Endothelial cell of umbilical vein (primary cell): ENCODE measurements at regions not wholly inside any gene's neighbourhood (a gene's known extent, or its start where the extent isn't known, plus 50 kb on each side); places are given as distances from the start of the nearest gene placed in this dataset.
A peak's percentile ranks its signal among the peaks of the same experiment; 100 is the strongest.

Experiments
- BruUV-seq: library from RNA; stranded (reverse); fragments of 400-500 nt; replicated peaks from 2 replicates; lab custom pipeline; 2021; lab: Mats Ljungman, UMichigan
- CTCF ChIA-PET: fragments of 300-600, 350-600 bp; sonication (Branson Sonifier 250); formaldehyde crosslinking; loops from one replicate; lab custom pipeline; 2021; ENCODE audit warnings: antibody characterized with exemption, inconsistent platforms; lab: Charles Lee
- POLR2A ChIA-PET: fragments of 300-600, 350-600 bp; sonication (Branson Sonifier 250); formaldehyde crosslinking; loops from one replicate; lab custom pipeline; 2021; ENCODE audit warnings: antibody characterized with exemption, inconsistent platforms; lab: Charles Lee
- DNase-seq: peaks from one replicate; pipeline ENCODE4 v3.0.0-alpha.2; 2011; ENCODE audit warnings: low read depth, low spot score
- FAIRE-seq: peaks from 2 replicates; lab custom pipeline; 2011; peaks lifted over from hg19 to GRCh38; lab: Jason Lieb, UNC
- H2AFZ ChIP-seq: 2 replicates; pipeline ENCODE4 v1.6.0; 2012; ENCODE audit warnings: low read depth, low read length, control low read depth, inconsistent platforms
- H3K27ac ChIP-seq: 2 replicates; pipeline ENCODE4 v1.5.1; 2011; ENCODE audit warnings: low read depth, mild to moderate bottlenecking, control low read depth, low read length, moderate library complexity; ENCODE audit not compliant: insufficient read depth
- H3K27me3 ChIP-seq, 2 experiments: 2 replicates each; pipeline versions ENCODE4 v1.6.0 to v1.6.1; 2011; ENCODE audit warnings: low read length in 2 of 2, mixed read lengths in 1 of 2; ENCODE audit not compliant: control insufficient read depth in 2 of 2, insufficient read depth in 2 of 2
- H3K36me3 ChIP-seq, 2 experiments: 2 replicates in 1 of 2; 3 replicates in 1 of 2; pipeline ENCODE4 v1.5.1; 2011; ENCODE audit warnings: low read length in 2 of 2, mild to moderate bottlenecking in 1 of 2, moderate library complexity in 1 of 2; ENCODE audit not compliant: control insufficient read depth in 2 of 2, insufficient read depth in 2 of 2; ENCODE audit errors: extremely low read depth in 1 of 2
- H3K4me1 ChIP-seq: 3 replicates; pipeline ENCODE4 v1.5.1; 2011; ENCODE audit warnings: mild to moderate bottlenecking, low read length; ENCODE audit not compliant: control insufficient read depth, insufficient read depth; ENCODE audit errors: extremely low read depth
- H3K4me2 ChIP-seq: 2 replicates; pipeline ENCODE4 v1.6.1; 2011; ENCODE audit warnings: low read length, control low read depth, mixed read lengths; ENCODE audit not compliant: insufficient read depth
- H3K4me3 ChIP-seq, 3 experiments: fragments of 200-600 bp in 1 of 3; sonication (generic), shearing (Covaris generic) in 1 of 3; replicated peaks in 1 of 3; 2 replicates each; pipeline ENCODE4 v1.5.1; 2011 to 2016; ENCODE audit warnings: control low read depth in 3 of 3, low read length in 3 of 3, mild to moderate bottlenecking in 2 of 3, inconsistent platforms in 1 of 3, low read depth in 1 of 3, moderate library complexity in 1 of 3; ENCODE audit not compliant: insufficient read depth in 1 of 3
- H3K79me2 ChIP-seq: 2 replicates; pipeline ENCODE4 v1.6.0; 2012; ENCODE audit warnings: low read length, inconsistent platforms; ENCODE audit not compliant: control insufficient read depth, insufficient read depth
- H3K9ac ChIP-seq: replicated peaks from 2 replicates; pipeline ENCODE3; 2011; ENCODE audit warnings: low read length, control low read depth; ENCODE audit not compliant: insufficient read depth; ENCODE audit errors: extremely low read depth
- H3K9me1 ChIP-seq: replicated peaks from 3 replicates; pipeline ENCODE4 v1.6.0; 2011; ENCODE audit warnings: mild to moderate bottlenecking, low read length; ENCODE audit not compliant: control insufficient read depth, insufficient read depth; ENCODE audit errors: extremely low read depth
- H3K9me3 ChIP-seq: replicated peaks from 2 replicates; pipeline ENCODE4 v1.5.1; 2012; ENCODE audit warnings: low read length, inconsistent platforms; ENCODE audit not compliant: control insufficient read depth, insufficient read depth
- H4K20me1 ChIP-seq: replicated peaks from 2 replicates; pipeline ENCODE3; 2011; ENCODE audit warnings: mild to moderate bottlenecking, low read length; ENCODE audit not compliant: control insufficient read depth, insufficient read depth; ENCODE audit errors: extremely low read depth
- EZH2 ChIP-seq: IDR thresholded peaks from 2 replicates; pipeline ENCODE4 v1.6.1; 2012; ENCODE audit warnings: borderline replicate concordance, low read depth, mild to moderate bottlenecking, moderate library complexity, low read length, inconsistent platforms; ENCODE audit not compliant: severe bottlenecking
- FOS ChIP-seq: IDR thresholded peaks from 2 replicates; pipeline ENCODE4 v1.6.1; 2011; ENCODE audit warnings: mild to moderate bottlenecking, low read length, moderate library complexity, borderline replicate concordance; ENCODE audit not compliant: insufficient read depth
- GATA2 ChIP-seq: IDR thresholded peaks from 2 replicates; pipeline ENCODE4 v1.7.0; 2011; ENCODE audit warnings: low read depth, mild to moderate bottlenecking, moderate library complexity, mixed read lengths, low read length; ENCODE audit not compliant: insufficient read length, insufficient read depth
- JUN ChIP-seq: IDR thresholded peaks from 2 replicates; pipeline ENCODE4 v1.6.1; 2011; ENCODE audit warnings: borderline replicate concordance, low read depth; ENCODE audit not compliant: insufficient read length, insufficient read depth
- POLR2AphosphoS5 ChIP-seq: IDR thresholded peaks from 2 replicates; pipeline ENCODE4 v1.6.1; 2012; ENCODE audit warnings: low read depth, mild to moderate bottlenecking, control low read depth, low read length, moderate library complexity; ENCODE audit not compliant: insufficient read depth
- dilution Hi-C: fragments of 300-500 bp; cut with MboI; formaldehyde crosslinking; loops from one replicate; pipeline ENCODE4 v1.15.0; 2019; ENCODE audit warnings: low sequenced_read_pairs; ENCODE audit not compliant: extremely low pct_ligation_motif_present
- intact Hi-C: fragments of 100-400 bp; cut with micrococcal nuclease; formaldehyde crosslinking; loops from one replicate; pipeline ENCODE4 v1.10.0; 2022
- TF ChIP-seq, protein P1 (sequence below), 2 donors: IDR thresholded peaks; 1 replicate in 1 of 2; 2 replicates in 1 of 2; pipeline ENCODE4 v1.5.1; 2011; ENCODE audit warnings: low read length in 2 of 2, mild to moderate bottlenecking in 2 of 2, moderate library complexity in 2 of 2, control low read depth in 1 of 2, inconsistent platforms in 1 of 2, low read depth in 1 of 2; ENCODE audit not compliant: insufficient read depth in 1 of 2; ENCODE audit errors: extremely low read depth in 1 of 2
- TF ChIP-seq, protein P2 (sequence below): IDR thresholded peaks from 2 replicates; pipeline ENCODE4 v1.6.1; 2011; ENCODE audit not compliant: insufficient read depth, insufficient read length

DNA sequence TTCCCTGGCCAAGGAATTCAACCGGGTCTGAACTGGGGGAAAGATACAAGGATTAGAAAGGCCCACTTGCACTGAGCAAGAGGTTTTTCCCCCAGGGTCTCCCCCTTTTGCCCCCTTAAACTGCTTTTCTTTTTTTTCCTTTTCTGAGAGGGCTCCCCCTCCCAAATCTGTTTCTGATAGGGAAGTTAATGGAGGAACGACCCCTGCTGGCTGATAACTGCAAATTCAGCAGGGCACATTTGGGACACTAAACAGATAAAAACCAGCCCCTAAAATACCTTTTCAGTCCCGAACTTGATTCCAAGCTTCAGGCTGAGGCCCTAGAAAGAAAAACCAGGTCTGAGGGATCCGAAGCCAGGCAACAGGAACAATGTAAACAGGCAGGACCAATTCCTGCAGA, 1012.4 kb upstream of the CRIM1 start:
- no peaks in the 10 kb centered on the region for H3K9me3 ChIP-seq
- no peak overlapping the region for H3K4me3 ChIP-seq
- H4K20me1 ChIP-seq = no peaks in the 10 kb centered on the region
- no peak overlapping the region for H3K9ac ChIP-seq
- TF ChIP-seq EZH2 (no peak), JUN (no peak), GATA2 (no peak), POLR2AphosphoS5 (no peak), FOS (no peak)
- TF ChIP-seq, protein P1, sequence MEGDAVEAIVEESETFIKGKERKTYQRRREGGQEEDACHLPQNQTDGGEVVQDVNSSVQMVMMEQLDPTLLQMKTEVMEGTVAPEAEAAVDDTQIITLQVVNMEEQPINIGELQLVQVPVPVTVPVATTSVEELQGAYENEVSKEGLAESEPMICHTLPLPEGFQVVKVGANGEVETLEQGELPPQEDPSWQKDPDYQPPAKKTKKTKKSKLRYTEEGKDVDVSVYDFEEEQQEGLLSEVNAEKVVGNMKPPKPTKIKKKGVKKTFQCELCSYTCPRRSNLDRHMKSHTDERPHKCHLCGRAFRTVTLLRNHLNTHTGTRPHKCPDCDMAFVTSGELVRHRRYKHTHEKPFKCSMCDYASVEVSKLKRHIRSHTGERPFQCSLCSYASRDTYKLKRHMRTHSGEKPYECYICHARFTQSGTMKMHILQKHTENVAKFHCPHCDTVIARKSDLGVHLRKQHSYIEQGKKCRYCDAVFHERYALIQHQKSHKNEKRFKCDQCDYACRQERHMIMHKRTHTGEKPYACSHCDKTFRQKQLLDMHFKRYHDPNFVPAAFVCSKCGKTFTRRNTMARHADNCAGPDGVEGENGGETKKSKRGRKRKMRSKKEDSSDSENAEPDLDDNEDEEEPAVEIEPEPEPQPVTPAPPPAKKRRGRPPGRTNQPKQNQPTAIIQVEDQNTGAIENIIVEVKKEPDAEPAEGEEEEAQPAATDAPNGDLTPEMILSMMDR (IDR thresholded peaks at IDR 0.05; ENCODE audit: extremely low read depth in 1 of 2, insufficient read depth in 1 of 2, low read depth in 1 of 2, low read length in 2 of 2) = peak; percentile 32 to 43
- TF ChIP-seq, protein P2, sequence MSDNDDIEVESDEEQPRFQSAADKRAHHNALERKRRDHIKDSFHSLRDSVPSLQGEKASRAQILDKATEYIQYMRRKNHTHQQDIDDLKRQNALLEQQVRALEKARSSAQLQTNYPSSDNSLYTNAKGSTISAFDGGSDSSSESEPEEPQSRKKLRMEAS = no peak
- FAIRE-seq = peak; percentile 74
- peak; percentile 2 for DNase-seq
- no TSS peak for BruUV-seq
- intact Hi-C loops (loop anchor here (1.0 kb wide), 2 partner anchors 1247 to 1331 kb away; no protein-coding TSS in a partner anchor), dilution Hi-C loops (no loop called here)
- no peak overlapping the region for H2AFZ ChIP-seq
- H3K36me3 ChIP-seq = no peaks in the 10 kb centered on the region
- H3K4me1 ChIP-seq = no peaks in the 10 kb centered on the region
- H3K79me2 ChIP-seq = no peaks in the 10 kb centered on the region
- no peak overlapping the region for H3K27ac ChIP-seq
- no peaks in the 10 kb centered on the region for H3K9me1 ChIP-seq
- no peak overlapping the region for H3K4me2 ChIP-seq
- H3K27me3 ChIP-seq = no peaks in the 10 kb centered on the region
- ChIA-PET POLR2A (no interaction called here), CTCF (no interaction called here)
